Nephron progenitor cell (in vitro differentiated cells): ENCODE measurements at regions not wholly inside any gene's neighbourhood (a gene's known extent, or its start where the extent isn't known, plus 50 kb on each side); places are given as distances from the start of the nearest gene placed in this dataset.

Source experiments
- DNase-seq: peaks from one replicate; pipeline ENCODE4 v3.0.0; 2021
- H3K27ac Mint-ChIP-seq: 2 replicates; pipeline ENCODE4 v1.8.0; 2021; ENCODE audit warnings: mild to moderate bottlenecking, moderate library complexity, mixed read lengths
- H3K27me3 Mint-ChIP-seq: 2 replicates; pipeline ENCODE4 v1.8.0; 2021; ENCODE audit warnings: mild to moderate bottlenecking, low read depth, mixed read lengths; ENCODE audit not compliant: poor library complexity
- H3K36me3 Mint-ChIP-seq: 2 replicates; pipeline ENCODE4 v1.8.0; 2021; ENCODE audit warnings: low read depth, mixed read lengths
- H3K4me1 Mint-ChIP-seq: 2 replicates; pipeline ENCODE4 v1.8.0; 2021; ENCODE audit warnings: mixed read lengths
- H3K4me3 Mint-ChIP-seq: 2 replicates; pipeline ENCODE4 v1.8.0; 2021; ENCODE audit warnings: mild to moderate bottlenecking, moderate library complexity, mixed read lengths
- H3K9me3 Mint-ChIP-seq: 2 replicates; pipeline ENCODE4 v1.8.0; 2021; ENCODE audit warnings: mild to moderate bottlenecking, moderate library complexity, mixed read lengths
- TF ChIP-seq, protein P1 (sequence below): fragments of 200-600 bp; sonication (generic); IDR thresholded peaks from 2 replicates; pipeline ENCODE4 v1.5.0; 2021; ENCODE audit warnings: antibody characterized with exemption

- Mint-ChIP-seq H3K27ac (no peak overlapping the region), H3K9me3 (no peaks in the 10 kb centered on the region), H3K4me1 (peaks cover 31% of the 10 kb centered on the region), H3K27me3 (no peaks in the 10 kb centered on the region), H3K36me3 (no peaks in the 10 kb centered on the region), H3K4me3 (no peak overlapping the region)
- TF ChIP-seq, protein P1, sequence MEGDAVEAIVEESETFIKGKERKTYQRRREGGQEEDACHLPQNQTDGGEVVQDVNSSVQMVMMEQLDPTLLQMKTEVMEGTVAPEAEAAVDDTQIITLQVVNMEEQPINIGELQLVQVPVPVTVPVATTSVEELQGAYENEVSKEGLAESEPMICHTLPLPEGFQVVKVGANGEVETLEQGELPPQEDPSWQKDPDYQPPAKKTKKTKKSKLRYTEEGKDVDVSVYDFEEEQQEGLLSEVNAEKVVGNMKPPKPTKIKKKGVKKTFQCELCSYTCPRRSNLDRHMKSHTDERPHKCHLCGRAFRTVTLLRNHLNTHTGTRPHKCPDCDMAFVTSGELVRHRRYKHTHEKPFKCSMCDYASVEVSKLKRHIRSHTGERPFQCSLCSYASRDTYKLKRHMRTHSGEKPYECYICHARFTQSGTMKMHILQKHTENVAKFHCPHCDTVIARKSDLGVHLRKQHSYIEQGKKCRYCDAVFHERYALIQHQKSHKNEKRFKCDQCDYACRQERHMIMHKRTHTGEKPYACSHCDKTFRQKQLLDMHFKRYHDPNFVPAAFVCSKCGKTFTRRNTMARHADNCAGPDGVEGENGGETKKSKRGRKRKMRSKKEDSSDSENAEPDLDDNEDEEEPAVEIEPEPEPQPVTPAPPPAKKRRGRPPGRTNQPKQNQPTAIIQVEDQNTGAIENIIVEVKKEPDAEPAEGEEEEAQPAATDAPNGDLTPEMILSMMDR = no peak
- no peak for DNase-seq
Measured at GRCh38 chr20:6707321-6707831, 60.1 kb upstream of the BMP2 start.

DNA sequence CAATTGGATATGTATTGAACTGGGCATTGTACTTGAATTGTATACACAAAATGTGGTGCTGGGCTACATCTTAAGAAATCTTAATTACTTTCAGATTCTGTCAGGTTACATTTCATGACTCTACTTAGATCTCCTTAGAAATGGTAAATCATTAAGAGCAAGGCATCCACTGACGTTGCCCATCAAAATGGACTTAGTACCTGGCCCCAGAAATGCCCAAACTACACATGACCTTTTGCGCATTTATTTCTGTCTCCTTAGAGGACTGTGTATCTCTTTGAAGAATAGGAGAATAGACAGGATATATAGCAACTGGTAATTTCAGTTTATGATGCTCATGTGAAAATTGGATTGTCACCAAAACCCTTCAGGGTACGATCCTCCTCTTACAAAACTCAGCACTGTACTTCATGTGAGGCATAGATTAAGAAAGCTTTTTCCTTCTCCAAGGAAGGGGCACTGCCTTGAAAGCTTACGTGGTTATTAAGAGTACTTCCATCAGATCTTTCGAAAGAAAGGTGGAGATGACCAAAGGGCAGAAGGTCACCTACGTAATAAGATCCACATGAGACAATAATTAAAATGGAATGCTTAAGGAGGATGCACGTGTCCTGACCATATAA, 61.4 kb upstream of the BMP2 start:
- H3K4me1 Mint-ChIP-seq = peaks cover 27% of the 10 kb centered on the region

DNA sequence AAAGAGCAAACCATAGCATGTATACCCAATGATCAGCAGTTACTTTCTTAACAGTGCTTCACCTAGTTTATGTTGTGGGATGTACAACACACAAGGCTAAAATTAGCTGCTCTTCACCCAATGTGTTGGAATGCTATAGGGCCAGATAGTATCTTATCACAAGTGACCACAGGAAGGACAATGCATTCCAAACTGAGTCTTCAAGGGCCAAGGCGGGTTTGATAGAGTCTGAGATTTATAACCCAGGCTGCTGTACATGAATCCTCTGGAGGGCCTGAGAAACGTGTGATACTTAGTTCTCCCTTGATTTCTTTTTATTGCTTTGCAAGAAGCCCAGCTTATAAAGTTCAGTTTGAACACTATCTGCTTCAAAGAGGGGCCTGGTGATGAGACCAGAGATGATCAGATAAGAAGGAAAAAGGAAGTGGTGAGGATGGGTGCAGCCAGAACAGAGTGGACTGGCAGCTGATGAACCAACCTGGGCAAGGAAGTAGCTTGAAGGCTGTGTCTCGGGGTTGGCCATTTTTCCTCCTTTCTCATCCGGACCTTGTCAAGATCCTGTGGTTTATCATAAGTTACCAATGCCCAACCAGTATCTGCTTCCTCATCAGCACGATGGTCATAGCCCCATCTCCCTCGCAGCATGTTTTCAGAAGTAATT, 62.2 kb upstream of the BMP2 start:
- TF ChIP-seq, protein P1 = no peak
- H3K36me3 Mint-ChIP-seq = no peaks in the 10 kb centered on the region
- H3K27ac Mint-ChIP-seq = no peak overlapping the region
- H3K9me3 Mint-ChIP-seq = no peaks in the 10 kb centered on the region
- no peak for DNase-seq
- peaks cover 6% of the 10 kb centered on the region for H3K27me3 Mint-ChIP-seq
- no peak overlapping the region for H3K4me3 Mint-ChIP-seq
- peaks cover 27% of the 10 kb centered on the region for H3K4me1 Mint-ChIP-seq

More for the DNA sequence above, 61.4 kb upstream of the BMP2 start:
- Mint-ChIP-seq H3K9me3 (no peaks in the 10 kb centered on the region), H3K27ac (no peak overlapping the region), H3K4me3 (no peak overlapping the region), H3K36me3 (no peaks in the 10 kb centered on the region), H3K27me3 (peaks cover 4% of the 10 kb centered on the region)
- no peak for DNase-seq
- TF ChIP-seq, protein P1 = no peak

DNA sequence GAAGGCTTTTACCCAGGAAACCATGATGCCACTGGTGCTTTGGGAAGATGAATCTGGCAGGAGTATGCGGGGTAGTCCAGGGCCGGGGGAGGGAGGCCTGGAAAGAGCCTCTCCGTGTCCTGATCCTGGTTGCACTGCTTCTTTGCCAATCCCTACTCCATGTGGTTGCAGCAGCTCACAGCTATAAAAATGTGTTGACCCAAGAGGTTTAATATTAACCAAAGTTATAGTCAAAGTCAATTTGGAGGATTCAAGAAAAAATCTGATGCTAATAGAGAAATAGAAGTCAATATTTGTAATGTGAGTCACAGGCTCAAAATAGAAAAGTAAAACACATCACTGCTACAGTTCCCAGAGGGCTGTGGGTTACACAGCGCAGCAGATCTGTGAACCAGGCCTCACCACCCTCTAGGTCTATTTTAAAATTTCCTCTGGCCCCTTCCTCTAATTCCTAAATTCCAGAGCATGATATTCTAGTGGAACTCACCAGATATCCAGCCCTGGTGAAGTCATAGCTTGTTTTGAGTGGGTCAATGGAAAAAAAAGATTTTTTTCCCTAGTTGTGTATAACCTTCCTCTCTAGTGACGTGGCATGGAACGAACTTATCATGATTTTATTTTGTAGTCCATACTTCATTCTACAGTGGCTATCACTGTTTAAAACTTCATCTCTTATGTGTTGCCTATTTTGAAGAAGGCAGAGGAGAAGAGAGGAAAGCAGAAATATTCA, 63.2 kb upstream of the BMP2 start:
- peaks cover 21% of the 10 kb centered on the region for H3K4me1 Mint-ChIP-seq
- no peak for DNase-seq
- H3K36me3 Mint-ChIP-seq = no peaks in the 10 kb centered on the region
- no peaks in the 10 kb centered on the region for H3K9me3 Mint-ChIP-seq
- no peak overlapping the region for H3K4me3 Mint-ChIP-seq
- H3K27me3 Mint-ChIP-seq = peaks cover 10% of the 10 kb centered on the region
- TF ChIP-seq, protein P1 = no peak
- H3K27ac Mint-ChIP-seq = no peak overlapping the region

- no peak overlapping the region for H3K27ac Mint-ChIP-seq
- H3K36me3 Mint-ChIP-seq = no peaks in the 10 kb centered on the region
- TF ChIP-seq, protein P1 = no peak
- DNase-seq = no peak
- H3K9me3 Mint-ChIP-seq = no peaks in the 10 kb centered on the region
- H3K4me3 Mint-ChIP-seq = no peak overlapping the region
- peaks cover 10% of the 10 kb centered on the region for H3K27me3 Mint-ChIP-seq
- peaks cover 18% of the 10 kb centered on the region for H3K4me1 Mint-ChIP-seq
Measured at GRCh38 chr20:6703656-6704055, 63.8 kb upstream of the BMP2 start.
